IMR-90 (cell line): ENCODE measurements at regions not wholly inside any gene's neighbourhood (a gene's known extent, or its start where the extent isn't known, plus 50 kb on each side); places are given as distances from the start of the nearest gene placed in this dataset.

Experiments used
- ATAC-seq: fragments of 200-7000 bp; cut with Tn5 transposase; 2 replicates; pipeline ENCODE4 v1.9.1; 2020; ENCODE audit warnings: low read depth, mild to moderate bottlenecking, moderate library complexity
- BruUV-seq: library from RNA; stranded (reverse); fragments of 400-500 nt; replicated peaks from 2 replicates; lab custom pipeline; 2021; lab: Mats Ljungman, UMichigan
- CTCF ChIA-PET: fragments of 300-600 bp; formaldehyde crosslinking; extraction: SDS; loops from one replicate; lab custom pipeline; 2021; ENCODE audit warnings: antibody characterized with exemption; lab: Yijun Ruan, JAX
- POLR2A ChIA-PET: fragments of 300-600 bp; sonication (Branson Sonifier 250); formaldehyde crosslinking; loops from one replicate; lab custom pipeline; 2022; ENCODE audit warnings: antibody characterized with exemption; ENCODE audit not compliant: unreplicated experiment; lab: Charles Lee
- DNase-seq: peaks from one replicate; pipeline ENCODE4 v3.0.0; 2013
- H2AFZ ChIP-seq: replicated peaks from 2 replicates; pipeline ENCODE3; 2013; ENCODE audit warnings: low read length, mild to moderate bottlenecking; ENCODE audit not compliant: poor library complexity
- H2AK5ac ChIP-seq: 2 replicates; pipeline ENCODE4 v1.6.1; 2013; ENCODE audit warnings: low read depth, low read length, inconsistent platforms
- H2AK9ac ChIP-seq: replicated peaks from 2 replicates; pipeline ENCODE3; 2013; ENCODE audit warnings: mild to moderate bottlenecking, low read depth, low read length, moderate library complexity; ENCODE audit not compliant: poor library complexity
- H2BK120ac ChIP-seq: 2 replicates; pipeline ENCODE4 v1.6.1; 2013; ENCODE audit warnings: low read depth, low read length, inconsistent platforms
- H2BK15ac ChIP-seq: 3 replicates; pipeline ENCODE4 v1.6.1; 2013; ENCODE audit warnings: low read depth, low read length, inconsistent platforms
- H2BK20ac ChIP-seq: 2 replicates; pipeline ENCODE4 v1.6.1; 2013; ENCODE audit warnings: low read depth, mild to moderate bottlenecking, inconsistent platforms, low read length, moderate library complexity
- H2BK5ac ChIP-seq: 2 replicates; pipeline ENCODE4 v1.6.1; 2013; ENCODE audit warnings: mild to moderate bottlenecking, low read depth, low read length, inconsistent platforms; ENCODE audit not compliant: poor library complexity, severe bottlenecking
- H3K14ac ChIP-seq: replicated peaks from 2 replicates; pipeline ENCODE4 v1.6.1; 2013; ENCODE audit warnings: low read depth, low read length, inconsistent platforms
- H3K18ac ChIP-seq: 2 replicates; pipeline ENCODE4 v1.6.1; 2013; ENCODE audit warnings: low read depth, low read length, control low read depth
- H3K23ac ChIP-seq: 2 replicates; pipeline ENCODE4 v1.6.1; 2013; ENCODE audit warnings: low read depth, low read length, inconsistent platforms
- H3K27ac ChIP-seq: 2 replicates; pipeline ENCODE4 v1.5.1; 2013; ENCODE audit warnings: mild to moderate bottlenecking, control low read depth, low read length; ENCODE audit not compliant: insufficient read depth
- H3K27me3 ChIP-seq: 2 replicates; pipeline ENCODE4 v1.6.1; 2013; ENCODE audit warnings: low read length; ENCODE audit not compliant: control insufficient read depth, insufficient read depth
- H3K36me3 ChIP-seq: 2 replicates; pipeline ENCODE4 v1.6.1; 2013; ENCODE audit warnings: low read length, mixed read lengths; ENCODE audit not compliant: control insufficient read depth, insufficient read depth
- H3K4ac ChIP-seq: 2 replicates; pipeline ENCODE4 v1.6.1; 2013; ENCODE audit warnings: low read depth, low read length, inconsistent platforms
- H3K4me1 ChIP-seq: 2 replicates; pipeline ENCODE4 v1.6.1; 2013; ENCODE audit warnings: low read length, mixed read lengths; ENCODE audit not compliant: control insufficient read depth, insufficient read depth
- H3K4me2 ChIP-seq: 2 replicates; pipeline ENCODE4 v1.6.1; 2013; ENCODE audit warnings: low read depth, mild to moderate bottlenecking, control low read depth, low read length, moderate library complexity
- H3K4me3 ChIP-seq: 2 replicates; pipeline ENCODE4 v1.5.1; 2013; ENCODE audit warnings: low read depth, mild to moderate bottlenecking, control low read depth, low read length, moderate library complexity; ENCODE audit not compliant: insufficient read depth
- H3K56ac ChIP-seq: 2 replicates; pipeline ENCODE4 v1.6.1; 2013; ENCODE audit warnings: low read length, inconsistent platforms; ENCODE audit not compliant: insufficient read depth; ENCODE audit errors: extremely low read depth
- H3K79me1 ChIP-seq, 2 experiments: 2 replicates each; pipeline ENCODE4 v1.6.1; 2013; ENCODE audit warnings: low read length in 2 of 2, inconsistent platforms in 1 of 2, low read depth in 1 of 2
- H3K9ac ChIP-seq: 2 replicates; pipeline ENCODE4 v1.6.1; 2013; ENCODE audit warnings: low read depth, low read length, control low read depth
- H3K9me1 ChIP-seq: 2 replicates; pipeline ENCODE4 v1.6.1; 2013; ENCODE audit warnings: low read length, inconsistent platforms; ENCODE audit not compliant: insufficient read depth
- H3K9me3 ChIP-seq: 2 replicates; pipeline ENCODE4 v1.6.1; 2013; ENCODE audit warnings: low read length; ENCODE audit not compliant: control insufficient read depth, insufficient read depth
- H4K20me1 ChIP-seq: 2 replicates; pipeline ENCODE4 v1.6.1; 2013; ENCODE audit warnings: low read length, inconsistent platforms; ENCODE audit not compliant: insufficient read depth
- H4K5ac ChIP-seq: 2 replicates; pipeline ENCODE4 v1.6.1; 2013; ENCODE audit warnings: mild to moderate bottlenecking, low read depth, low read length, control low read depth
- H4K8ac ChIP-seq, 2 experiments: 2 replicates each; pipeline ENCODE4 v1.6.1; 2013; ENCODE audit warnings: low read depth in 2 of 2, low read length in 2 of 2, control low read depth in 1 of 2, inconsistent platforms in 1 of 2
- H4K91ac ChIP-seq: 2 replicates; pipeline ENCODE4 v1.6.1; 2013; ENCODE audit warnings: low read depth, low read length, inconsistent platforms; ENCODE audit not compliant: insufficient read depth
- BHLHE40 ChIP-seq: fragments of 150-350 bp; IDR thresholded peaks from 2 replicates; pipeline ENCODE4 v1.6.1; 2016; ENCODE audit warnings: mild to moderate bottlenecking, low read depth, low read length
- CEBPB ChIP-seq: IDR thresholded peaks from 2 replicates; pipeline ENCODE4 v1.6.1; 2012; ENCODE audit warnings: low read depth, low read length, improper control_type of control experiment
- CHD1 ChIP-seq: IDR thresholded peaks from 2 replicates; pipeline ENCODE4 v1.6.1; 2012; ENCODE audit warnings: low read depth, low read length, improper control_type of control experiment
- CTCF ChIP-seq: conservative IDR thresholded peaks from 2 replicates; pipeline ENCODE4 v1.5.1; 2012; ENCODE audit warnings: mild to moderate bottlenecking, low read depth, low read length, improper control_type of control experiment
- FOS ChIP-seq: fragments of 150-350 bp; IDR thresholded peaks from 2 replicates; pipeline ENCODE4 v1.6.1; 2016; ENCODE audit warnings: low read depth, low read length
- MAFK ChIP-seq: IDR thresholded peaks from 2 replicates; pipeline ENCODE4 v1.6.1; 2012; ENCODE audit warnings: low read depth, low read length, improper control_type of control experiment
- MAZ ChIP-seq: IDR thresholded peaks from 2 replicates; pipeline ENCODE4 v1.6.1; 2012; ENCODE audit warnings: low read depth, mild to moderate bottlenecking, low read length, improper control_type of control experiment, moderate library complexity, borderline replicate concordance
- MXI1 ChIP-seq: IDR thresholded peaks from 2 replicates; pipeline ENCODE4 v1.6.1; 2012; ENCODE audit warnings: low read depth, mild to moderate bottlenecking, low read length, moderate library complexity, borderline replicate concordance
- NFE2L2 ChIP-seq: fragments of 150-350 bp; IDR thresholded peaks from 2 replicates; pipeline ENCODE4 v1.6.1; 2016; ENCODE audit warnings: low read depth, mild to moderate bottlenecking, low read length
- POLR2A ChIP-seq: IDR thresholded peaks from 2 replicates; pipeline ENCODE4 v1.6.1; 2012; ENCODE audit warnings: mild to moderate bottlenecking, low read depth, low read length
- RAD21 ChIP-seq: IDR thresholded peaks from 2 replicates; pipeline ENCODE4 v1.6.1; 2012; ENCODE audit warnings: low read length, improper control_type of control experiment
- RCOR1 ChIP-seq: IDR thresholded peaks from 2 replicates; pipeline ENCODE4 v1.6.1; 2012; ENCODE audit warnings: mild to moderate bottlenecking, low read length, improper control_type of control experiment; ENCODE audit not compliant: insufficient replicate concordance
- RFX5 ChIP-seq: IDR thresholded peaks from 2 replicates; pipeline ENCODE4 v1.8.0; 2012; ENCODE audit warnings: low read depth, mild to moderate bottlenecking, low read length, moderate library complexity
- SMC3 ChIP-seq: fragments of 150-350 bp; IDR thresholded peaks from 2 replicates; pipeline ENCODE4 v1.6.1; 2016; ENCODE audit warnings: low read depth, mild to moderate bottlenecking, antibody characterized with exemption, low read length, moderate library complexity
- dilution Hi-C: fragments of 300-500 bp; cut with HindIII; formaldehyde crosslinking; loops from one replicate; pipeline ENCODE4 v1.14.3; 2018; ENCODE audit warnings: low sequenced_read_pairs; ENCODE audit not compliant: unreplicated experiment
- in situ Hi-C: fragments of 300-500 bp; cut with MboI; formaldehyde crosslinking; loops from 3 replicates; pipeline ENCODE4 v1.14.3; 2019; ENCODE audit warnings: low sequenced_read_pairs, inconsistent platforms, mixed read lengths
- intact Hi-C: fragments of 100-400 bp; cut with micrococcal nuclease; formaldehyde crosslinking; loops from 2 replicates; pipeline ENCODE4 v1.10.0; 2022
- TF ChIP-seq, protein P1 (sequence below): fragments of 150-350 bp; IDR thresholded peaks from 2 replicates; pipeline ENCODE4 v1.6.1; 2017; ENCODE audit warnings: mild to moderate bottlenecking, antibody characterized with exemption, low read length, low read depth
- TF ChIP-seq, protein P2 (sequence below): fragments of 150-350 bp; IDR thresholded peaks from 2 replicates; pipeline ENCODE4 v1.6.1; 2016; ENCODE audit warnings: low read depth, mild to moderate bottlenecking, low read length, moderate library complexity, borderline replicate concordance

DNA sequence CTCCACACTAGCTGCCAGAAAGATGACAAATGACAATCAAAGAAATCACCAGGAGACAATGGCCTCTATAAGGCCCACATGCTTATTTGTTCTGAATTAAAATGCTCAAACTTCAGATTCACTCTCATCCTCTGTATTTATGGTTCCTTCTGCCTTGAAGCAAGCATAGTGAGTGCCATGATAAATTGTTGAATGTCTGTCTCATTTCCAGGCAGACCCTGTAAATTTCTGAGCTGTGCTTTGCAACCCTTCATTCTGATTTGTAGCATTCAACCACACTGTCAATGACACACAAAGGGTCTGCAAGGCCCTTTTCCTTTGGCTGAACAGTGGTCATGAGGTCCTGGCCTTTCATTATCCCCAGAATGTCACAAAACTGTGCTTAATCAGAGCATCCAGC is 506.6 kb upstream of the GHITM start:
- H3K56ac ChIP-seq, result no peak overlapping the region
- dilution Hi-C loops (no loop called here), intact Hi-C loops (no loop called here), in situ Hi-C loops (no loop called here)
- H3K9me3 ChIP-seq, result peaks cover 5% of the 10 kb centered on the region; the same call in 1 of the 2 replicates
- no peaks in the 10 kb centered on the region for H3K9me1 ChIP-seq
- no peak overlapping the region for H3K14ac ChIP-seq
- H2AK9ac ChIP-seq, result no peak overlapping the region
- H3K4me1 ChIP-seq, result no peaks in the 10 kb centered on the region
- no peak overlapping the region for H2AFZ ChIP-seq
- no peak overlapping the region for H3K9ac ChIP-seq
- CTCF ChIA-PET, result no interaction called here
- no peak overlapping the region for H4K8ac ChIP-seq
- DNase-seq, result no peak
- no peak overlapping the region for H4K5ac ChIP-seq
- no peak overlapping the region for H2BK15ac ChIP-seq
- no peak overlapping the region for H2AK5ac ChIP-seq
- H3K27me3 ChIP-seq, result no peaks in the 10 kb centered on the region
- POLR2A ChIA-PET, result no interaction called here
- H3K36me3 ChIP-seq, result no peaks in the 10 kb centered on the region
- H3K18ac ChIP-seq, result no peak overlapping the region
- BruUV-seq, result no TSS peak
- H3K79me1 ChIP-seq, result no peaks in the 10 kb centered on the region
- no peak overlapping the region for H3K4ac ChIP-seq
- no peak for ATAC-seq
- H2BK20ac ChIP-seq, result no peak overlapping the region
- no peak overlapping the region for H3K4me3 ChIP-seq
- no peak overlapping the region for H4K91ac ChIP-seq
- no peak overlapping the region for H3K27ac ChIP-seq
- no peaks in the 10 kb centered on the region for H4K20me1 ChIP-seq
- H2BK120ac ChIP-seq, result no peak overlapping the region
- H2BK5ac ChIP-seq, result no peak overlapping the region
- H3K23ac ChIP-seq, result no peak overlapping the region
- H3K4me2 ChIP-seq, result no peak overlapping the region
- TF ChIP-seq MXI1 (no peak), CHD1 (no peak), RAD21 (no peak), SMC3 (no peak), BHLHE40 (no peak), MAZ (no peak), POLR2A (no peak), FOS (no peak), MAFK (no peak), RCOR1 (no peak), NFE2L2 (no peak), RFX5 (no peak), CTCF (no peak), CEBPB (no peak)
- TF ChIP-seq, protein P1, sequence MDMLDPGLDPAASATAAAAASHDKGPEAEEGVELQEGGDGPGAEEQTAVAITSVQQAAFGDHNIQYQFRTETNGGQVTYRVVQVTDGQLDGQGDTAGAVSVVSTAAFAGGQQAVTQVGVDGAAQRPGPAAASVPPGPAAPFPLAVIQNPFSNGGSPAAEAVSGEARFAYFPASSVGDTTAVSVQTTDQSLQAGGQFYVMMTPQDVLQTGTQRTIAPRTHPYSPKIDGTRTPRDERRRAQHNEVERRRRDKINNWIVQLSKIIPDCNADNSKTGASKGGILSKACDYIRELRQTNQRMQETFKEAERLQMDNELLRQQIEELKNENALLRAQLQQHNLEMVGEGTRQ, result no peak
- TF ChIP-seq, protein P2, sequence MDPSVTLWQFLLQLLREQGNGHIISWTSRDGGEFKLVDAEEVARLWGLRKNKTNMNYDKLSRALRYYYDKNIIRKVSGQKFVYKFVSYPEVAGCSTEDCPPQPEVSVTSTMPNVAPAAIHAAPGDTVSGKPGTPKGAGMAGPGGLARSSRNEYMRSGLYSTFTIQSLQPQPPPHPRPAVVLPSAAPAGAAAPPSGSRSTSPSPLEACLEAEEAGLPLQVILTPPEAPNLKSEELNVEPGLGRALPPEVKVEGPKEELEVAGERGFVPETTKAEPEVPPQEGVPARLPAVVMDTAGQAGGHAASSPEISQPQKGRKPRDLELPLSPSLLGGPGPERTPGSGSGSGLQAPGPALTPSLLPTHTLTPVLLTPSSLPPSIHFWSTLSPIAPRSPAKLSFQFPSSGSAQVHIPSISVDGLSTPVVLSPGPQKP, result no peak
